NCI-H510A treated with DMSO at 0.1 percent for 48 hours (cell line): ENCODE measurements at regions not wholly inside any gene's neighbourhood (a gene's known extent, or its start where the extent isn't known, plus 50 kb on each side); places are given as distances from the start of the nearest gene placed in this dataset.
"Not testable (repeated sequence)": the region's sequence is repeated elsewhere in the genome, so short reads cannot be mapped to it uniquely, and the experiment has no call there.

ENCODE experiments used
- DNase-seq: peaks from one replicate; lab custom pipeline; 2025; lab: John Stamatoyannopoulos, UW

DNA sequence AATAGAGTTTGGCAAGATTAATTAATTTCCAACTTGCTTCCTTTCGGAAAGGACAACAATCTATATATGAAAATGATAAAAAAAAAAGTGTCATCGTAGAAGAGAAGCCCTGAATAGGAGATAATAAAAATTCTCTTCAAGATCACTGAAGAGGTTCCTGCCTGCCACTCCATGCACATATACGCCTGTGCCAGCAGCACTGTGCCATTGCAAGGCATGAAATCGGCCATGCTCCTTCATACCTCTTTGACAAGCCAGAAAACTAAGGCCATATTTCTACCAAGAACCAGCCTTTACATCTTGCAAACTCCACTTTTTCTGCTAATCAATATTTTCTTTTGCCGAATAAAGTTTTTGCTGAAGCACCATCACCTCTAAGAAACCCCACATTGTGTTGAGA is 365.5 kb downstream of the CXXC4 start:
- no peak for DNase-seq

DNA sequence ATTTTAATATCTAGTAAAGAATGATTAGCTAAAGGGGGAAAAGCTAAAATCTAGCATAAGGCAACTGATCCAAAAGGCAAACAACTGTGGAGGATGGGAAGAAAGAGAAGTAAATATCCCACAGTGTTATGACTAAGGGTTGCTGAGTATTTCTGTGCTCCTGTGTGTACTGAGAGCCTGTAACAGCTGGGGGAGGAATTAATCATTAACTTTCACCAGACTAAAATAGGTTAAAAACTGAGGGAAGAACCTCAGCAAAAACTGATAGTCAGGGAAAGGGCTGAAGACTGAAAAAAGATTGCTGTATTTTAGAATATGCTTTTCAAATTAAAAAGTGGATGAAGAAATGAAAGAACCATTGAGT is 365.9 kb downstream of the CXXC4 start:
- DNase-seq, result no peak

DNA sequence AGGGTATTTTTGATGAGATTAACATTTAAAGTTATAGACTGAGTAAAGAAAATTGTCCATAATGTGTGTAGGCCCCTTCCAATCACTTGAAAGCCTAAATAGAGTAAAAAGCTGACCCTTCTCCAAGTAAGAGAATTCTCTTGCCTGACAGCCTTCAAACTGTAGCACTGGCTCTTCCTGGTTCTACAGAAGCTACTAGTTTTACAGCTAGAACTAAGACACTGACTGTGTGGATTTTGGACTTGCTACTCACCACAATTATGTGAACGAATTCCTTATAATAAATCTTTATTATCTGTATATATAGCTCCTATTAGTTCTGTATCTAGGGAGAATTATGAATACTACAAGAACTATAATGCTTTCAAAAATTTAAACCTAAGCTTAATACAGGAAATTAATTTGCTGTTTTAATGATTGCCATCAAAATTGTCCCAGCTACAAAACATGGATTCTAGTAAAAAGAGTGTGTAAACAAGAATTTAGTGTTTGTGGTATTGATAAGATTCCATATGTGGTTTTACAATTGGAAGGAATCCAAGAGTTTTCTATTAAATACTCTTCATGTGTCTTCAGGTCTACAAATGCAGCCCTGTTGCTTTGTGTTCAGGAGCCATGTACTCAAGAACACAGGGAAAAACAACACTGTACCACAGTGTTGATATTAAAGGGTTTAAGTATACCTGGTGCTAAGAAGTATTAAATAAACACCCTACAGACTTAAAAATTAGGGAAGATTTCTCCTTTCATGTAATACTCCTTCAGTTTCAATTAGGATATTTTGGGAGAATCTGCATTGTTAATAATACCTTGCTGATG is 366.5 kb downstream of the CXXC4 start:
- no peak for DNase-seq

DNA sequence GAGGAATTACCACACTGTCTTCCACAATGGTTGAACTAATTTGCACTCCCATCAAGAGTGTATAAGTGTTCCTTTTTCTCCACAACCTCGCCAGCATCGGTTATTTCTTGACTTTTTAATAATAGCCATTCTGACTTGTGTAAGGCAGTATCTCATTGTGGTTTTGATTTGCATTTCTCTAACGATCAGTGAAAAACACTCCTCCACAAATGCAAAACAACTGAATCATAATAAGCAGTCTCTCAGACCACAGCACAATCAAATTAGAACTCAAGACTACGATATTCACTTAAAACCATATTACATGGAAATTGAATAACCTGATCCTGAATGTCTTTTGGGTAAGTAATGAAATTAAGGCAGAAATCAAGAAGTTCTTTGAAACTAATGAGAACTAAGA is 371.7 kb downstream of the CXXC4 start:
- DNase-seq, result no peak

DNA sequence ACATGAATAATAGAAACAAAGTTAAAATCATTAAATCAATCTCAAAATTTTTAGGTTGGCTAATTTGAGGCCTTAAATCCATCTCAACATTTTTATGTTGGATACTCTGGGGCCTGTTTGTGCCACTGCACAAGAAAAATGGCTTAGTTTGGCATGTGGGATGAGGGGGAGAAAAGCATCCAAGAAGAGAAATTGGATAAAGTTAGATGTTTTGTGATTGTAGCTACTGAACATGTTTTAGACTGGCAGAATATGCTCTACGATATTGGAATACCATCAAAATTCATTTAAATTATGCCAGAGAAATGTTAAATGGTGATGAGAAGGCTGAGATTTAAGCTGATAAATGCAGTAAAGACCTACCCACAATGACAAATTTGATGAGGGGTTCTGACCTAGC is 376.9 kb downstream of the CXXC4 start:
- DNase-seq, result no peak

DNA sequence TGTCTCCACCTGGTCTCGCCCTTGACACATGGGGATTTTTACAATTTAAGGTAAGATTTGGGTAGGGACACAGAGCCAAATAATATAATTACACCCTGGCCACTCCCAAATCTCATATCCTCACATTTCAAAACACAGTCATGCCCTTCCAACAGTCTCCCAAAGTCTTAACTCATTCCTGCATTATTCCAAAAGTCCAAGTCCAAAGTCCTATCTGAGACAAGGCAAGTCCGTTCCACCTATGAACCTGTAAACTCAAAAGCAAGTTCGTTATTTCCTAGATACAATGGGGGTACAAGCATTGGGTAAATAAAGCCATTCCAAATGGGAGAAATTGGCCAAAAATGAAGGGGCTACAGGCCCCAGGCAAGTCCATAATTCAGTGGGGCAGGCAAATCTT is 380.8 kb downstream of the CXXC4 start:
- no peak for DNase-seq

DNA sequence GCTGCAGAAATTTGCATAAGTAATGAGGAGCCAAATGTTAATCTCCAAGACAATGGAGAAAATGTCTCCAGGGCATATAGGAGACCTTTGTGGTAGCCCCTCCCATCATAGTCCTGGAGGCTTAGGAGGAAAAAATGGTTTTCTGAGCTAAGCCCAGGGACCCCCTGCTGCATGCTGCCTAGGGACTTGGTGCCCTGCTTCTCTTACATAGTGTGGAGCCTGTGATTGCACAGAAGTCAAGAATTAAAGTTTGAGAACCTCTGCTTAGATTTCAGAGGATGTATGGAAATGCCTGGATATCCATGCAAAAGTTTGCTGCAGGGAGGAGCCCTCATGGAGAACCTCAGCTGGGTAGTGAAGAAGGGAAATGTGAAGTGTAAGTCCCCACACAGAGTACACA is 379.4 kb upstream of the TACR3 start:
- DNase-seq, result no peak

DNA sequence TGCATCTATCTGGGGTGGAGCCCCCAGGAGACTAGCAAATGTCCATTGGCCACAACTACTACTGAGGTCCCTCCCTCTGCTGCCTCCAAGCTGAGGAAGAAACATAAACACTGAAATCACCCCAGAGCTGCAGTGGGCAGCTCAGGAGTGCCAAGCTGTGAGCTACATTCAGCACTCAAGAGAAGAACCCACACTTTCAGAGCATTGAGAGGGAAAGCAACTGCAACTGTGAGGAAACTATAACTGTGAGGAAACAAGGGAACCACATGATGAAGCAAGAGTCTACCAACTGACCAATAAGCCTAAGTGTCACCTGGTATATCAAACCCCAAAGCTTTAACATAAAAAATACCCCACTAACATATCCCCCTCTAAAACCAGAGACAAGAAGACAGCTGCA is 373.5 kb upstream of the TACR3 start:
- DNase-seq, result no peak

DNA sequence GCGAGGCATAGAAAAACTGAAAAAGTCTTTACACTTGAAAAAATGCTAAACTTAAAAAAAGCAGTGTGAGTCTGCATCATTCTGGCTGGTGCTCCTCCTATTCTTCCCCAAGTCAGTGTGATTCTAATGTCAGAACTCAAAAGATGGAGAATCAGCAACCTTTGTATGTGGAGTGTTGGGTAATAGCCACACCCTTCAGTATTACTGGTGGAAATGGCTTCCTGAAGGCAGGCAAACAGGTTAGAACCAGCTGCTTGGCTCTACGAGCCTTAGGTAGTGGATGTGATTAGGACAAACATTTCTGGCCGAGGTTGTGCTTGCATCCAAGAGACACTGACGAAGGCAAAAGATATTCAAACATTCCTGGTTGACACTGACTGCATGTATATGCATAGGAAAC is 353.4 kb upstream of the TACR3 start:
- no peak for DNase-seq

DNA sequence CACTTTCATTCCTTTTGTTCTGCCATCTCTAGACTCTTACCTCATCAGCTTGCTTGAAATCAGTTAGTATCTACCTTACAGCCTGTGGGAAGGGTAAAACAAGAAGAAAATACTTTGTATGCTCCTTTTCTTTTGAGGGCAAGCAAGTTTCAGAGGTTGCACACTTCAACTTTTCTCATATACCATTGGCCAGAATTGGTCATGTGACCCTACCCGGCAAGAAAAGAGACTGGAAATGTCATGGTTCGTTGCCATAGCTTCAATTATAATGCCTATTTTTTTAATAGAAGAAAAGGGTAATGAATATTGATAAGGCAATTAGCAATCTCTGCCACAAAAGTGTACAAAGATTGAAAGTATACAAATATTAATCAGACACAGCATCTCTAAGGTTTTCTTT is 346.7 kb upstream of the TACR3 start:
- DNase-seq, result no peak

DNA sequence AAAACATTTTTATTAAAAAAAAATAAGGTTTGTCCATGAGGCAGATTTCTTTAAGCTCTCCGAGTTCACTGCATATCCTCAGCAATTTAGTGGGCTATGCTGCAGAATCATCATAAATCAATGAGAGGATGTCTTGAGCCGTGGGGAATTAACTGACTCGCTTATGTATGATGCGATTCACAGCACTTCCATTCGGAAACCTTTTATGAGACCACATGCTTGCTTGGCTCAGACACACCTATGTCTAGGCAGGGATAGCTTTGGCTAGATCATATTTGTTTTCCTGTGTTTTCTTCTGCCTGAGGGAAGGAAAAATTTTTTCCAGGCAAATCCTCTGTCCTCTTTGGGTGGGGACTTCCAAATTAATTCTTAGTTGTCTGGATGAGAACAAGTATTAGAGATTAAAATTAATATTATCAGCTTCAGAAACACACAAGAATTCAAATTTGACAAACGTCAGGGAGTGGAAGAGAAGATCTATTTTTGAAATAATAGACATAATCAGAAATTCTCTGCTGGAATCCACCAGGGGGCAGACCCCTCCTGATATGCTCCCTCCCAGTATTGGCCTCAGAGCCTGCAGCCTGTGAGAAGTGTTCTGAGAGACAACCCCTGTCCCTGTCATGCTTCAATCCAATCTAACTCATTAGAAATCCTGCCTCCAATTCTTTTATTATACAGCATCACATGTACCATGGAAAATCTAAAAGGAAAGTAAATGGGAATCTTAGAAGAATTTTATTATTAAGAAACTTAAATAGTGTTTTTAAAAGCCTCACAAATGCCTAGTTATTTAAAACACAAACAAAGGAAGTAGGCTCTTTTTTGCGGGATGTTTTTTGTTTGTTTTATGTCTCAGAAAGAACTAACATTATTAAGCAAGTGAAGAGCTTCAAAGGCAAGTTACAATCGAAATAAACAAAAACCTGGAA is 345.1 kb upstream of the TACR3 start:
- DNase-seq, result peak; percentile 59

DNA sequence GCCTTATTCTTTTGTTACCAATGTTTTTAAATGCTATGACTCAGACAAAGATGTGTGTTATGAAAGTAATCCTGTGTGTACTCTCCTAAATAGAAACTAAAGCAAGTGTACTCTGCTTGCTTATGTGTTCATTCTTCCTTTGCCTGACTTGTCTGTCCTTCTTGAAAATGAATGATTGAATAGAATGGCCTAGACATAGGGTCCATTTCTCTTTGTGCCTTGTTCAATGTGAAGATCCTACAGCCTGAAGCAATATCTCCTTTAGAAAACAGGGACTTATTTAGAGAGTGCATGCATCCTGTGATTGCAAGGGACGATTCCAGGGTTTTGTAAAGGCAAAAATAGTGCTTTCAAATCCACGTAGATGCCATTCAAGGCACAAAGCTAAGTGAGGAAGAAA is 343.6 kb upstream of the TACR3 start:
- no peak for DNase-seq

DNA sequence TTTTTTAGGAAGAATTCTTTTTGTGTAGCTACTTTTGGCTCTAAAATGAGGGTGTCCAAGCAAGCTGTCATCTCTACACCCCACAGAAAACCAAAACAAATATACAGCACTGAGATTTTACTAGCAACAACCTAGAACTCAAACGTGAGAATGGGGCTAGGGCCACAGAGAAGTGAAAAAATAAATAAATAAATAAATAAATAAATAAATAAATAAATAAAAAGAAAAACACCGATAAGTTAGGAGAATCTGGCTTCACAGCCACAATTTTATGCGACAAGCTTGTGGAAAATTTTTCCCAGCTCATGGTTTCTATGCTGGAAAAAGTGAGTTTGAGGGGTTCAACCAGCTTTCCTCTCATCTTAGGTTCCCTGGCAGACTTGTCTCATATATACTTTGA is 324.6 kb upstream of the TACR3 start:
- no peak for DNase-seq

DNA sequence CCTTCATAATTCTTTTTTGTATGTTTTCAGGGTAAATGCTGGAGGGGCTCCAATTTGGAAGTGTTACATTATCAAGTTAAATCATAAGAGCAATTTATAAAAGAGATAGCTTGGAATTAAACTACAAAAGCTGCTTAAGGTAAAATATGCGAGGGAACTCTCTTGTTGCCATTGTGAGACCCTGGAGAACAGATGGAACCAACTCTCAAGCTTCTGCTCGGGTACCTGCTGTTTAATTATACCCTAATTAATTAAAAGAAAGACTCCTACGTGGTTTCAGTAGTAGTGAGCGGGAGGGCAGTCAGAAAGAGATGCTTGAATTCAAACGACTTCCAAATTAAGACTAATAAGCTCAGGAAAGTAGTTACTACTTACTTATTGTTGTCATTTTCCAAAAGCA is 313.1 kb upstream of the TACR3 start:
- DNase-seq, result no peak

DNA sequence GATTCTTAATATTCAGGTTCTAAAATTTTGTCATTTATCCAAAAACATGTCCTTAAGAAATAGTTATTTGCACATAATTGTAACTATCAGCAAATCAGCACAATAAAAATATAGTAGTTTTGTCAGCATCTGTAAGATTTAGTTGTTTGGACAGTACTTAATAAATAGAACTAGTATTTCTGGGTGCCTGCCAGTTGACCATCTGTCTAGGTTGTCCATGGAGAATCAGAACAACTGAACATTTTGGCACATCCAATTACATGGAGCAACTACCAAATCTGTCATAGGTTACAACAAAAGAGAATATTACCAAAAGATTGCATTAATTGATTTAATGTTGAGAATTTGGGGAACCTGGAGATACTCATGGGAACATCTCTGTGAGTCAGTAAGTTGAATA is 305.5 kb upstream of the TACR3 start:
- DNase-seq, result no peak

DNA sequence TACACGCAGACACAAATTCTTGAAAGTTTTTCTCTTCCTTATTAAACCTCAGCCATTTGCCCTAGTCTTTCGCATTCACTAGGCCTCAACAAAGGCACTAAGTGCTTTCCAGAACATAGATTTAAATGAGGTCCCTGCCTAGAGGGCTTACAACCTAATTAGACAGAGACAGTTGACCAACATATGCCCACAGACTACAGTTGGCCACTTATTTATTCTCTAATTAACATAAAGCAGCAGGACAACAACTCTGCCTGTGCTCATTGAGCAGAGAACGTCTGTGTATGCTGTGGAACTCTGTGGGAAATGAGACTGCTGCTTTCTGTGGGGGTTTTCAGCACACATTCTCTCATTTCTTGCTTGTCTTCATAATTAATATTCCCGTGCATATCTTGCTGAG is 303.0 kb upstream of the TACR3 start:
- DNase-seq, result no peak

DNA sequence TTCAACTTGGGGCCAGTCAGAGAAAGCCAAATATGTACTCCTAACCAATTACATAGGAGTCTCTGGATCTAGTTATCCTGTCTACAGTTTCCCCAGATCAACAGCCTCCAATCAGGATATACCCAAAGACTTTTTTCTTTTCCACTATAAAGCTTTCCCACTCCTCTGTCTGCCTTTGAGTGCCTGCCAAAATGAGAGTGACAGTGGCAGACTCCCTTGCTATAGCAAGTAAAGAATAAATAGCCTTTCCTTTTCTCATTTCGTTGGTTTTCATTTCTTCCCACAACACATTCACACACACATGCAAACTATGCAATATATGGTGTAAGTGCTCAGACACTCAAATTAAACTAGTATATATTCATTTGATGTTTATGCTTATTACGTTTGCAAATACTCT is 302.4 kb upstream of the TACR3 start:
- DNase-seq, result no peak

DNA sequence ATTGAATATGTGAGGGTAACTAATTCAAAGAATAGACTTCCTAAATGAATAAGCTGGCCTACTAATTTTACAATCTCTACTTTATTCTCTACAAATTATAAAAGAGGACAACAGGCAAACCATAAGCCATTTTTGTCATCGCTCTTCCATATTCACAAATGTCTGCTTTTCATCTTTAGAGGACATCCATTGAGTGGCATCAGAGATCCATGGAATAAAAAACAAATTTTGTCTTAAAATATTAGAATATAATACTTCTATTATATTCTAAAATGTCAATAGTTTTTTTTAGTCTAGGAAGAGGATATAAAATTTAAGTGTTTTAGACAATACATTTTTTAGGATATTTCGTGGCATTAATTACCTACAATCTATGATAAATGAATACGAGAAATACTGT is 300.9 kb upstream of the TACR3 start:
- DNase-seq, result no peak

DNA sequence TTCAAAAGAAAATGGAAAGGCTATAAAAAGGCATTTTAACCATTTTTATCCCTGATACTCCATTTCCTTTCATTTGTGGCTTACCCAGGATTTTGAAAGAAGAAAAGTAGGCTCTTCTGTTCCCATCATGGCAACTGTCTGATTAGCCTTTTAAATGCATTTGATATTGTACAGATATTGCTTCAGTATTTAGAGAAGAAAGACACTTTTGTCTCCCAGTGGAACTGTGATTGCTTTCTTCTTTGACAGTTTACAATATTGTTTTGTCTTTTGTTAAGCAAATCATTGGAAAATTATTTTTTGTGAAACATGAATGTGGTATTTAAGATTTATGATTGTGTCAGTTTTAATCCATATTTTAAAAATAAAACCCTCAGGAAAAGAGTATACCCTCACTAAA is 297.4 kb upstream of the TACR3 start:
- no peak for DNase-seq

DNA sequence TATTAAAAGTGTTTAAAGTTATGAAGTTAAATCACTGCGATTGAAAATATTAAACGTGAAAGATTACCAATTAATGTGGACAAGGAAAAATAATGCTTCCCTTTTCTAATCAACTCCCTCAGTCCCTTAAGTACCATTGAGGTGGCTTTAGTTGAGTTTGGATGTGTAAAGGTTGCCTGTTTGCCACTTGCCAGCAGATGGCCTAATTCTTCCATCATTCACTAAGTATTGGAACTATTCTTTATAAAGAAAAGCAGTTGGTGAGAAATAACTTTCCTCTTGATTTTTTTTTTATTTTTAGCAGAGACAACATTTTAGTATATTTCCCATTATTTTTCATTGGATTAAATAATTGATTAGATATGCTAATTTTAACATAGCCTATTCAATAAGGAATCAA is 295.9 kb upstream of the TACR3 start:
- peak; percentile 13 for DNase-seq

DNA sequence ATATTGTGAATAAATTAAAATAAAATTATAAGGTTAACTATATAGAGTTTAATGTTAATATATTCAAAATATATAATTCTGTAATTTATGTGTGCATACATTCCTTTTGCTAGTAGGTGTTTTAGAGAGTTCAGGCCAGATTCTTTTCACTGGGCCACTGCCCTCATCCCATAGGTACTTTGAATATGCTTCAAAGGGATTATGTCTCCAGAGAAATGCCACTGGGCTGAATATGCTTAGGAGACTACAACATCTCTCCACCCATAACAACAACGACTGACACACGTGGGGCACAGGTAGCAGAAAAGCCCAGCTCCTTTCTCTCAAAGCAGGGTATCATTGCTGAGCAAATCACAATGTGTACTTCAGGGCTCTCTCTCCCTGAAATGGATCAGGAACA is 290.9 kb upstream of the TACR3 start:
- no peak for DNase-seq

DNA sequence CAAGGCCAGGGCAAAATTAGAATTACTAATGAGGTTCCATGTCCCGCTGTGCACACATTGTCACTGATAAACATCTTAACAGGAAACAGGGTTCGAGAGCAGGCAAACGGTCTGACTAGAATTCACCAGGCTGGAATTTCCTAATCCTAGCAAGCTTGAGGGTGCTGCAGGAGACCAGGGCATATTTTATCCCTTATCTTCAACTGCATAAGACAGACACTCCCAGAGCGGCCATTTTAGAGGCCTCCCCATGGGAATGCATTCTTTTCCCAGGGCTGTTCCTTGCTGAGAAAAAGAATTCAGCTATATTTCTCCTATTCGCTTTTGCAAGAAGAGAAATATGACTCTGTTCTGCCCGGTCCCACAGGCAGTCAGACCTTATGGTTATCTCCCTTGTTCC is 282.5 kb upstream of the TACR3 start:
- DNase-seq, result not testable (repeated sequence)

DNA sequence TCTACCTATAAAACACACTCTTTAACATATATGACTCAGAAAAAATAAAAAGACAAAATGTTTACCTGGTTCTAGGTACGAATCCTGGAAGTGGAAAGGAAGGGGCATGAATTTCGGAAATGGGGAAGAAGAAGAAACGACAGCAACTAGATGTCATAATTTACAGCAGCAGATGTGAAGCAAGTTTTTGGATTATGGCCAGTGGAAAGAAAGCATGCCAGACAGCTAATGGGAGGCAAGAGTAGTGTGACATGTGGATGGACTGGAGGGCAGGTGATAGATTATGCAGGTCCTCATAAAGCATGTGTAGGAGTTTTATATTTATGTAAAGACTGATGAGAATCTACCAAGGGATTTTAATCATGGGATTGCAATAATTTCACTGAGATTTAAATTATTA is 279.0 kb upstream of the TACR3 start:
- DNase-seq, result no peak

DNA sequence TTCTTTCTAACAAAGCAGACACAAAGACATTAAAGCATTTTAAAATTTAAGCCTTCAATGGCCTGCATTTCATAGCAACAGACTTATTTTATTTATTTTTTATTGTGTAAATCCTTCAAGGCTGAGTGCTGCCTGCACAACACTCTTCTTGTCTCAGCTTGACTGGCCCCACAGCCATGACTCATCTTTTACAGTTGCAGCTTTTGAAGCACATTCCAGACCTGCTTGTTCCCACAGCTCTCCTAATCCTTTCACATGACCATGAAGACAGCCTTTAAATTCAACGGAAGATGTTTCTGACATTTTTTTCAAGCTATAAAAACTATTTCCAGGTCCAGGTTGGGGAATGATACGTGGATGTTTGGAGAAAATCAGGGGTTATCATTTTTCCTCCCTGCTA is 276.9 kb upstream of the TACR3 start:
- DNase-seq, result no peak
